GM12878 (cell line): ENCODE measurements at regions not wholly inside any gene's neighbourhood (a gene's known extent, or its start where the extent isn't known, plus 50 kb on each side); places are given as distances from the start of the nearest gene placed in this dataset.

ENCODE experiments used
- ATAC-seq: fragments of 200-7000 bp; cut with Tn5 transposase; 3 replicates; pipeline ENCODE4 v1.9.1; 2020; ENCODE audit warnings: mild to moderate bottlenecking, moderate library complexity
- BruUV-seq: library from RNA; stranded (reverse); fragments of 400-500 nt; replicated peaks from 2 replicates; lab custom pipeline; 2021; lab: Mats Ljungman, UMichigan
- CTCF ChIA-PET: fragments of 300-600 bp; sonication (Branson Sonifier 250); formaldehyde crosslinking; extraction: SDS; loops from one replicate; lab custom pipeline; 2021; ENCODE audit warnings: inconsistent platforms; lab: Yijun Ruan, JAX
- POLR2A ChIA-PET: fragments of 350-600 bp; formaldehyde crosslinking; extraction: SDS; loops from one replicate; lab custom pipeline; 2021; ENCODE audit warnings: inconsistent platforms; lab: Charles Lee
- RAD21 ChIA-PET: fragments of 300-600 bp; sonication (Branson Sonifier 250); formaldehyde crosslinking; loops from one replicate; lab custom pipeline; 2023; ENCODE audit warnings: antibody characterized with exemption; ENCODE audit not compliant: unreplicated experiment; lab: Charles Lee
- SMC1A ChIA-PET: fragments of 300-600 bp; sonication (Branson Sonifier 250); formaldehyde crosslinking; loops from one replicate; lab custom pipeline; 2023; ENCODE audit not compliant: unreplicated experiment, uncharacterized antibody; lab: Charles Lee
- DNase-seq: peaks from one replicate; pipeline ENCODE4 v3.0.0-alpha.2; 2011; ENCODE audit warnings: low read depth, low spot score
- FAIRE-seq: peaks from 3 replicates; lab custom pipeline; 2011; peaks lifted over from hg19 to GRCh38; lab: Jason Lieb, UNC
- H2AFZ ChIP-seq: 2 replicates; pipeline ENCODE4 v1.6.0; 2011; ENCODE audit warnings: low read depth, low read length, control low read depth; ENCODE audit not compliant: control insufficient read depth
- H3K27ac ChIP-seq: 2 replicates; pipeline ENCODE4 v1.5.1; 2011; ENCODE audit warnings: control low read depth; ENCODE audit not compliant: control insufficient read depth, insufficient read depth
- H3K27me3 ChIP-seq, 2 experiments: replicated peaks in 1 of 2; 2 replicates each; pipeline versions ENCODE4 v1.6.0 to v1.6.1; 2011; ENCODE audit warnings: low read length in 1 of 2; ENCODE audit not compliant: control insufficient read depth in 2 of 2, insufficient read depth in 2 of 2
- H3K36me3 ChIP-seq, 2 experiments: 2 replicates each; pipeline ENCODE4 v1.5.1; 2011; ENCODE audit warnings: low read length in 1 of 2; ENCODE audit not compliant: control insufficient read depth in 2 of 2, insufficient read depth in 2 of 2
- H3K4me1 ChIP-seq: 2 replicates; pipeline ENCODE4 v1.6.1; 2011; ENCODE audit warnings: mild to moderate bottlenecking, low read length, moderate library complexity, mixed read lengths; ENCODE audit not compliant: control insufficient read depth, insufficient read depth
- H3K4me2 ChIP-seq: 2 replicates; pipeline ENCODE4 v1.6.0; 2011; ENCODE audit warnings: control low read depth; ENCODE audit not compliant: control insufficient read depth, insufficient read depth
- H3K4me3 ChIP-seq: fragments of 200-600 bp; sonication (generic); 2 replicates; pipeline ENCODE4 v1.5.1; 2016
- H3K79me2 ChIP-seq: 2 replicates; pipeline ENCODE4 v1.6.0; 2011; ENCODE audit warnings: low read length; ENCODE audit not compliant: control insufficient read depth, insufficient read depth
- H3K9ac ChIP-seq: 2 replicates; pipeline ENCODE4 v1.8.0; 2011; ENCODE audit warnings: low read length, control low read depth, mixed read lengths; ENCODE audit not compliant: control insufficient read depth, insufficient read depth
- H3K9me3 ChIP-seq: replicated peaks from 3 replicates; pipeline ENCODE4 v1.5.1; 2011; ENCODE audit warnings: mild to moderate bottlenecking, low read length; ENCODE audit not compliant: control insufficient read depth, insufficient read depth
- H4K20me1 ChIP-seq: 2 replicates; pipeline ENCODE4 v1.6.0; 2011; ENCODE audit not compliant: control insufficient read depth, insufficient read depth
- IKZF2 ChIP-seq, 2 experiments: fragments of 450-650 bp; IDR thresholded peaks; 2 replicates each; pipeline ENCODE4 v1.6.1; 2017; ENCODE audit warnings: mild to moderate bottlenecking in 2 of 2, moderate library complexity in 2 of 2
- KDM1A ChIP-seq: fragments of 200-600 bp; sonication (generic); IDR thresholded peaks from 2 replicates; pipeline ENCODE4 v1.6.1; 2016; ENCODE audit warnings: borderline replicate concordance
- NFYA ChIP-seq: IDR thresholded peaks from 2 replicates; pipeline ENCODE4 v1.6.1; 2011; ENCODE audit warnings: low read depth, mild to moderate bottlenecking, low read length, improper control_type of control experiment, borderline replicate concordance
- PML ChIP-seq: IDR thresholded peaks from 2 replicates; pipeline ENCODE4 v1.6.1; 2012; ENCODE audit warnings: low read length, inconsistent platforms
- POU2F2 ChIP-seq: IDR thresholded peaks from 3 replicates; pipeline ENCODE4 v1.6.1; 2011; ENCODE audit warnings: low read depth, mild to moderate bottlenecking, low read length, borderline replicate concordance
- RELA ChIP-seq: fragments of 450-650 bp; IDR thresholded peaks from 2 replicates; pipeline ENCODE4 v1.8.0; 2014; ENCODE audit warnings: borderline replicate concordance; ENCODE audit not compliant: partially characterized antibody
- RUNX3 ChIP-seq: IDR thresholded peaks from 2 replicates; pipeline ENCODE4 v1.6.1; 2012; ENCODE audit warnings: low read length, inconsistent platforms
- SMARCA5 ChIP-seq: fragments of 450-650 bp; IDR thresholded peaks from 2 replicates; pipeline ENCODE4 v1.6.1; 2017; ENCODE audit warnings: mild to moderate bottlenecking
- SMC3 ChIP-seq: IDR thresholded peaks from 2 replicates; pipeline ENCODE4 v1.6.1; 2011; ENCODE audit warnings: low read length, improper control_type of control experiment, borderline replicate concordance
- STAT1 ChIP-seq: fragments of 450-650 bp; conservative IDR thresholded peaks from 2 replicates; pipeline ENCODE4 v1.6.1; 2014; ENCODE audit warnings: antibody characterized with exemption, mild to moderate bottlenecking
- USF2 ChIP-seq: IDR thresholded peaks from 2 replicates; pipeline ENCODE4 v1.6.1; 2011; ENCODE audit warnings: low read depth, low read length, improper control_type of control experiment, borderline replicate concordance
- WGBS: methylation state at CpG from one replicate; pipeline ENCODE4 v1.1.6; 2016; ENCODE audit warnings: low lambda C conversion rate; ENCODE audit not compliant: insufficient replicate concordance, insufficient coverage; ENCODE audit errors: missing lambda C conversion rate; 5-methylcytosine and 5-hydroxymethylcytosine counted together
- in situ Hi-C: fragments of 300-500 bp; cut with MboI; formaldehyde crosslinking; loops from 9 replicates; pipeline ENCODE4 v1.14.3; 2018; ENCODE audit warnings: mixed read lengths
- intact Hi-C: fragments of 100-400 bp; cut with micrococcal nuclease; formaldehyde crosslinking; loops from one replicate; pipeline ENCODE4 v1.14.2; 2022; ENCODE audit not compliant: unreplicated experiment
- TF ChIP-seq, protein P1 (sequence below), 3 experiments: IDR thresholded peaks in 2 of 3; conservative IDR thresholded peaks in 1 of 3; 2 replicates each; pipeline ENCODE4 v1.5.1; 2011; ENCODE audit warnings: low read depth in 3 of 3, low read length in 3 of 3, mild to moderate bottlenecking in 3 of 3, control low read depth in 2 of 3, moderate library complexity in 2 of 3, inconsistent platforms in 1 of 3, mixed read lengths in 1 of 3; ENCODE audit not compliant: control insufficient read depth in 2 of 3, insufficient read depth in 1 of 3; ENCODE audit errors: extremely low read depth in 1 of 3
- TF ChIP-seq, protein P2 (sequence below): fragments of 450-650 bp; IDR thresholded peaks from 2 replicates; pipeline ENCODE4 v1.6.1; 2017; ENCODE audit warnings: low read depth, mild to moderate bottlenecking, moderate library complexity

DNA sequence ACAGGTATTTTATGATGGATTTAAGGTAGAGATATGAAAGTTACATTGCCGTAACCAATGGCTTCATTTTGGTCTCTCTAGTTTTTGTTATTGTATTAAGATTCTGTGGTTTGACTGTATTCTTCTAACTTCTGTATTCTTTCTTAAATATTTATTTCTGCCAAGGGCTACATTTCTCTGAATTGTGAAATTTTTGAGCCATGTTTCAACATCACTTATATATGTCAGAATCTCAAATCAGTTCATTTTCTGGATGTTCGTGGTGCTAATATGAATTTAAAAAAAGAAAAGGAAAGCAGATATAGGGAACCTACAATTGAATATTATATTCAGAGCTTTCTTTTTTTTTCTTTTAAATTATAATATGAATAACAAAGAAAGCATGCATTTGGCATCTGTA lies 142.7 kb downstream of the ANXA1 start:
- Histone ChIP-seq H3K4me2 (no peak overlapping the region), H3K36me3 (no peaks in the 10 kb centered on the region), H3K4me1 (no peaks in the 10 kb centered on the region), H3K79me2 (no peaks in the 10 kb centered on the region), H3K4me3 (no peak overlapping the region), H3K9me3 (no peaks in the 10 kb centered on the region), H3K9ac (no peak overlapping the region), H3K27me3 (no peaks in the 10 kb centered on the region; a peak in 1 of 4 replicates), H2AFZ (no peak overlapping the region), H4K20me1 (no peaks in the 10 kb centered on the region), H3K27ac (no peak overlapping the region)
- ATAC-seq (no peak), DNase-seq (no peak), FAIRE-seq (no peak)
- intact Hi-C loops, result no loop called here
- RAD21 ChIA-PET, result no interaction called here
- CTCF ChIA-PET, result no interaction called here
- 48% methylated on average over 2 of the region's 2 CpGs for WGBS
- SMC1A ChIA-PET, result interaction anchor here (1.0 kb wide), 1 partner anchor 116 kb away, joined by 4 read pairs; no protein-coding TSS in a partner anchor
- in situ Hi-C loops, result no loop called here
- POLR2A ChIA-PET, result no interaction called here
- BruUV-seq, result no TSS peak
- TF ChIP-seq SMC3, result no peak
- no peak for TF ChIP-seq NFYA
- no peak for TF ChIP-seq IKZF2 (IDR thresholded peaks at IDR 0.05)
- no peak for TF ChIP-seq RUNX3
- TF ChIP-seq SMARCA5, result no peak
- no peak for TF ChIP-seq POU2F2
- TF ChIP-seq, protein P1, sequence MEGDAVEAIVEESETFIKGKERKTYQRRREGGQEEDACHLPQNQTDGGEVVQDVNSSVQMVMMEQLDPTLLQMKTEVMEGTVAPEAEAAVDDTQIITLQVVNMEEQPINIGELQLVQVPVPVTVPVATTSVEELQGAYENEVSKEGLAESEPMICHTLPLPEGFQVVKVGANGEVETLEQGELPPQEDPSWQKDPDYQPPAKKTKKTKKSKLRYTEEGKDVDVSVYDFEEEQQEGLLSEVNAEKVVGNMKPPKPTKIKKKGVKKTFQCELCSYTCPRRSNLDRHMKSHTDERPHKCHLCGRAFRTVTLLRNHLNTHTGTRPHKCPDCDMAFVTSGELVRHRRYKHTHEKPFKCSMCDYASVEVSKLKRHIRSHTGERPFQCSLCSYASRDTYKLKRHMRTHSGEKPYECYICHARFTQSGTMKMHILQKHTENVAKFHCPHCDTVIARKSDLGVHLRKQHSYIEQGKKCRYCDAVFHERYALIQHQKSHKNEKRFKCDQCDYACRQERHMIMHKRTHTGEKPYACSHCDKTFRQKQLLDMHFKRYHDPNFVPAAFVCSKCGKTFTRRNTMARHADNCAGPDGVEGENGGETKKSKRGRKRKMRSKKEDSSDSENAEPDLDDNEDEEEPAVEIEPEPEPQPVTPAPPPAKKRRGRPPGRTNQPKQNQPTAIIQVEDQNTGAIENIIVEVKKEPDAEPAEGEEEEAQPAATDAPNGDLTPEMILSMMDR (IDR thresholded peaks at IDR 0.05 in 2 of 3, conservative IDR thresholded peaks at IDR 0.05 in 1 of 3; ENCODE audit: control insufficient read depth in 2 of 3, extremely low read depth in 1 of 3, insufficient read depth in 1 of 3, low read depth in 3 of 3, low read length in 3 of 3), result no peak
- TF ChIP-seq USF2, result no peak
- no peak for TF ChIP-seq PML
- no peak for TF ChIP-seq STAT1
- TF ChIP-seq, protein P2, sequence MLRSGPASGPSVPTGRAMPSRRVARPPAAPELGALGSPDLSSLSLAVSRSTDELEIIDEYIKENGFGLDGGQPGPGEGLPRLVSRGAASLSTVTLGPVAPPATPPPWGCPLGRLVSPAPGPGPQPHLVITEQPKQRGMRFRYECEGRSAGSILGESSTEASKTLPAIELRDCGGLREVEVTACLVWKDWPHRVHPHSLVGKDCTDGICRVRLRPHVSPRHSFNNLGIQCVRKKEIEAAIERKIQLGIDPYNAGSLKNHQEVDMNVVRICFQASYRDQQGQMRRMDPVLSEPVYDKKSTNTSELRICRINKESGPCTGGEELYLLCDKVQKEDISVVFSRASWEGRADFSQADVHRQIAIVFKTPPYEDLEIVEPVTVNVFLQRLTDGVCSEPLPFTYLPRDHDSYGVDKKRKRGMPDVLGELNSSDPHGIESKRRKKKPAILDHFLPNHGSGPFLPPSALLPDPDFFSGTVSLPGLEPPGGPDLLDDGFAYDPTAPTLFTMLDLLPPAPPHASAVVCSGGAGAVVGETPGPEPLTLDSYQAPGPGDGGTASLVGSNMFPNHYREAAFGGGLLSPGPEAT, result no peak
- TF ChIP-seq RELA, result no peak
- no peak for TF ChIP-seq KDM1A
